Mesothelial cell of epicardium (in vitro differentiated cells): ENCODE measurements at regions not wholly inside any gene's neighbourhood (a gene's known extent, or its start where the extent isn't known, plus 50 kb on each side); places are given as distances from the start of the nearest gene placed in this dataset.

Experiments
- DNase-seq, 2 experiments: peaks; one replicate each; pipeline ENCODE4 v3.0.0; 2021; ENCODE audit warnings: low spot score in 2 of 2; ENCODE audit not compliant: unreplicated experiment in 2 of 2
- H3K27ac Mint-ChIP-seq: 2 replicates; pipeline ENCODE4 v1.8.0; 2021; ENCODE audit warnings: mixed read lengths
- H3K27me3 Mint-ChIP-seq: 2 replicates; pipeline ENCODE4 v1.8.0; 2021; ENCODE audit warnings: low read depth, mixed read lengths
- H3K36me3 Mint-ChIP-seq: 2 replicates; pipeline ENCODE4 v1.8.0; 2021; ENCODE audit warnings: mixed read lengths
- H3K4me1 Mint-ChIP-seq: 2 replicates; pipeline ENCODE4 v1.8.0; 2021; ENCODE audit warnings: mixed read lengths
- H3K4me3 Mint-ChIP-seq: 2 replicates; pipeline ENCODE4 v1.8.0; 2021; ENCODE audit warnings: mild to moderate bottlenecking, moderate library complexity, mixed read lengths
- H3K9me3 Mint-ChIP-seq: 2 replicates; pipeline ENCODE4 v1.8.0; 2021; ENCODE audit warnings: mixed read lengths
- TF ChIP-seq, protein P1 (sequence below): fragments of 200-600 bp; sonication (generic); IDR thresholded peaks from one replicate; pipeline ENCODE4 v1.5.0; 2021; ENCODE audit warnings: antibody characterized with exemption; ENCODE audit not compliant: unreplicated experiment

DNA sequence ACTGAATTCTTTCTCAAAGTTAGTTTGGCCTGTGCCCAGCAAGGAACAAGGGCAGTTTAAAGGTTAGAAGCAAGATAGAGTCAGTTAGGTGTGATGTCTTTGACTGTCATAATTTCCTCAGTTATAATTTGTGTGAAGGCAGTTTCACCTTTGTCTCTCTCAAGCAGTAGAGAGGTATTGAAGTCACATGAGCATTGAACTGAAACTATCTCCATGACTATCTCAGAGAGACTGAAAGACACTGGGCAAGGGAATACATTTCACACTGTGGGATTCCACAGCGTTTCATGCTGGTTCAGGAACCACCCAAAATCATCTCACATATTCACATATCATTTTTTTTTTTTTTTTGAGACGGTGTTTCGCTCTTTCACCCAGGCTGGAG lies 366.1 kb downstream of the PREX1 start:
- Mint-ChIP-seq H3K4me3 (no peak overlapping the region), H3K36me3 (no peaks in the 10 kb centered on the region), H3K27me3 (no peaks in the 10 kb centered on the region), H3K4me1 (peaks cover 50% of the 10 kb centered on the region), H3K27ac (peak overlapping the region; percentile 64), H3K9me3 (peaks cover 6% of the 10 kb centered on the region)
- no peak for DNase-seq
- TF ChIP-seq, protein P1, sequence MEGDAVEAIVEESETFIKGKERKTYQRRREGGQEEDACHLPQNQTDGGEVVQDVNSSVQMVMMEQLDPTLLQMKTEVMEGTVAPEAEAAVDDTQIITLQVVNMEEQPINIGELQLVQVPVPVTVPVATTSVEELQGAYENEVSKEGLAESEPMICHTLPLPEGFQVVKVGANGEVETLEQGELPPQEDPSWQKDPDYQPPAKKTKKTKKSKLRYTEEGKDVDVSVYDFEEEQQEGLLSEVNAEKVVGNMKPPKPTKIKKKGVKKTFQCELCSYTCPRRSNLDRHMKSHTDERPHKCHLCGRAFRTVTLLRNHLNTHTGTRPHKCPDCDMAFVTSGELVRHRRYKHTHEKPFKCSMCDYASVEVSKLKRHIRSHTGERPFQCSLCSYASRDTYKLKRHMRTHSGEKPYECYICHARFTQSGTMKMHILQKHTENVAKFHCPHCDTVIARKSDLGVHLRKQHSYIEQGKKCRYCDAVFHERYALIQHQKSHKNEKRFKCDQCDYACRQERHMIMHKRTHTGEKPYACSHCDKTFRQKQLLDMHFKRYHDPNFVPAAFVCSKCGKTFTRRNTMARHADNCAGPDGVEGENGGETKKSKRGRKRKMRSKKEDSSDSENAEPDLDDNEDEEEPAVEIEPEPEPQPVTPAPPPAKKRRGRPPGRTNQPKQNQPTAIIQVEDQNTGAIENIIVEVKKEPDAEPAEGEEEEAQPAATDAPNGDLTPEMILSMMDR: no peak

DNA sequence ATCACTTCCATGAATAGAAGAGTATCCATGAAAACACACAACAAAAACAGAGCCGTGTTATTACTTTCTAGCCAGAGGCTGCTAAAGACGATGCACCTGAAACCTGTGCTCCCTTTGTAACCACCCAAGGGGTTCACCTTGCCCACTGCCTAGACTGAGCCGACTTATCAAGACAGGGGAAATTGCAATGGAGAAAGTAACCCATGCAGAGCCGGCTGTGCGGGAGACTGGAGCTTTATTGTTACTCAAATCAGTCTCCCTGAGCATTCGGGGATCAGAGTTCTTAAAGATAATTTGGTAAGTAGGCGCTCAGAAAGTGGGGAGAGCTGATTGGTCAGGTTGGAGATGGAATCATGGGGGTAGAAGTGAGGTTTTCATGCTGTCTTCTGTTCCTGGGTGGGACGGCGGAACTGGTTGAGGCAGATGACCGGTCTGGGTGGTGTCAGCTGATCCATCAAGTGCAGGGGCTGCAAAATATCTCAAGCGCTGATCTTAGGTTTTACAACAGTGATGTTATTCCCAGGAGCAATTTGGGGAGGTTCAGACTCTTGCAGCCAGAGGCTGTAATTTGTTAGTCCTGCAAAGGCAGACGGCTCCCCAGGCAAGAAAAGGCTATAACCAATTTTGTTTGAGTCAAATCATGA lies 366.6 kb downstream of the PREX1 start:
- H3K9me3 Mint-ChIP-seq: peaks cover 1% of the 10 kb centered on the region
- H3K27me3 Mint-ChIP-seq: no peaks in the 10 kb centered on the region
- no peaks in the 10 kb centered on the region for H3K36me3 Mint-ChIP-seq
- no peak overlapping the region for H3K4me3 Mint-ChIP-seq
- H3K27ac Mint-ChIP-seq: peak overlapping the region; percentile 64
- no peak for DNase-seq
- H3K4me1 Mint-ChIP-seq: peaks cover 55% of the 10 kb centered on the region
- TF ChIP-seq, protein P1: no peak

DNA sequence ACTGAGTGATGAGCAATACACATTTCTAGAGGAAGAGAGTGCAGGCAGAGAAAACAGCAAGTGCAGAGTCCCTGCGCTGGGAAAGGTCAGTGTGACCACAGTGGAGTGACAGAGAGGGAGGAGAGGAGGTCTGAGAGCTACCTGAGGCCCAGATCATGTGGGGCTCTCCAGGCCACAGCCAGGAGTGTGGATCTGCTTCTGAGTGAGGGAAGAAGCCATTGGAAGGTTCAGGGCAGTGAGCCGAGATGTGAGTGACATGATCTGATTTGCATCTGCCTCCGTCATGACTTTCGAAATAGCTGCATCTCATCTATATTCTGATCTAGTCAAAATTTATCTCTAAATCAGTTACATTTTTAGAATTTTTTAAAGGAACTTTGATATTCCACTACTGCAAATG lies 367.1 kb downstream of the PREX1 start:
- Mint-ChIP-seq H3K27me3 (no peaks in the 10 kb centered on the region), H3K4me3 (no peak overlapping the region), H3K36me3 (no peaks in the 10 kb centered on the region), H3K4me1 (peaks cover 60% of the 10 kb centered on the region), H3K27ac (no peak overlapping the region), H3K9me3 (no peaks in the 10 kb centered on the region)
- DNase-seq: no peak
- TF ChIP-seq, protein P1: no peak

DNA sequence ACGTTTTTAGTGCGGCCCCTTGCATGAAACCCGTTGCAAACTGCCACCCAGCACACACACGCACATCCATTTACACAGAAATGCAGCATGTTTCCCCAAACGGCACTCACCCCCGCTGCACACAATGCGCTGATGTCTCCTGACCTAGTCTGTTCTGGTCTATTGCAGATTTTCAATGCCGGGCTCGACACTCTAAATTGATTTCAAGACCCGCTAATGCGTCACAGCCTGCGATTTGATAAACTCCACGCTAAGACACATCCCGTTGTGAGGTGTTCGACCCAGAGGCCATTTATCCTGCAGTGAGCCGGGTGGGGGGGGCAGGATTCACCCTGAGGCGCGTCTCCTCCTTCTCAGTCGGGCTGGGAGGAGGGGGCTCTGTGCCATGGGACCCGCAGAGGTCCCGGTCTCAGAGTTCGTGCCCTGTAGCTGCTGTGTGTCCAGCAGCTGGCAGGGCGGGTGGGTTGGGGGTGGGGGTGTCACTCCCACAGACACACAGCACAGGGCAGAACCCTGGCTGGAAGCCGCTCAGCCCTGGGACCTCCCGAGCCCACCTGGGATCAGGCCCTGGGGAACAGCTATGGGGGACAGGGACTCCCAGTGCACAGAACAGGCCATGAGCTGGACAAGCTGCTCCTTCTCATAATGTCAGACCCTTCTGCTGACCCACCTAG lies 367.9 kb downstream of the PREX1 start:
- TF ChIP-seq, protein P1: no peak
- H3K4me1 Mint-ChIP-seq: peaks cover 67% of the 10 kb centered on the region
- no peak for DNase-seq
- H3K9me3 Mint-ChIP-seq: no peaks in the 10 kb centered on the region
- H3K4me3 Mint-ChIP-seq: no peak overlapping the region
- H3K36me3 Mint-ChIP-seq: no peaks in the 10 kb centered on the region
- peak overlapping the region; percentile 26 for H3K27ac Mint-ChIP-seq
- H3K27me3 Mint-ChIP-seq: no peaks in the 10 kb centered on the region

DNA sequence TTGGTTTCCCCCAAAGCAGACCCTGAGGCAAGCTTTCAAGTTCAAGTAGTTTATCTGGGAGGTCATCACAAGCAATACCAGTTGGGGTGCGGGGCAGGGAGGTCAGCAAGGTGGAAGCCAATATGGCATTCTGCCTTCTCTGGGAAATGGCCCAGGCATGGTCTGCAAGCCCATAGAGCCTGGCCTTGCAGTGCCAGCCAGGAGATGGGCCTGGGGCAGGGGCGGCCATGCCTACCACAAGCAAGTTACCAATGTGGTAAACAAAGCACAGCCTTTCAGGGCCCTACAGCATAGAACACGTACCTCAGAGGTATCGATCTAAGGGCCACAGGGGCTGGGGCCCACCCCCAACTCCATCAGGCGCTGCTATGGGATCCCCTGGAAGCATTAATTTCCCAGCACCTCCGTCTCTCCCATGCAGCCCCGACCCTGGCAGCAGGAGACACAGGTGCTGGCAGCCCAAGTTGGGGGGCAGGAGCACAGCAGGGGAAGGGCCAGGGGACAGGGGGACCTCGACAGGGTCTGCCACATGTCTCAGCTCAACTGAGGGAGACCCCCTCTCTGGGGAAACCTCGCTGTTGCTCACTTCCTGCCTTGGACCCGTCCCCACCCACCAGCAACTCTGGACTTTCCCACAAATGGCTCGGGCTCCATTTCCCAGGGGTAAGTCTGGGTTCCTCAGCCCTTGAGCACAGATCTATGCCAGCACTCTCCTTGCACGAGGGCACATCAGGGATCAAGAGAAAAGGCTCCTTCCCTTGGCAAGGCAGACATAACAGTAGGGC lies 369.0 kb downstream of the PREX1 start:
- no peaks in the 10 kb centered on the region for H3K27me3 Mint-ChIP-seq
- H3K4me3 Mint-ChIP-seq: no peak overlapping the region
- no peaks in the 10 kb centered on the region for H3K9me3 Mint-ChIP-seq
- H3K27ac Mint-ChIP-seq: no peak overlapping the region
- TF ChIP-seq, protein P1: no peak
- DNase-seq: no peak
- no peaks in the 10 kb centered on the region for H3K36me3 Mint-ChIP-seq
- H3K4me1 Mint-ChIP-seq: peaks cover 70% of the 10 kb centered on the region
